HG03196 (cell line): ENCODE measurements at regions not wholly inside any gene's neighbourhood (a gene's known extent, or its start where the extent isn't known, plus 50 kb on each side); places are given as distances from the start of the nearest gene placed in this dataset.

ENCODE experiments used
- ATAC-seq: cut with Tn5 transposase; IDR thresholded peaks from one replicate; pipeline ENCODE4 v1.9.1; 2021; ENCODE audit not compliant: unreplicated experiment

GRCh38 chr3:170784406-170784805, 85.6 kb downstream of the RPL22L1 start:
- ATAC-seq: no peak

DNA sequence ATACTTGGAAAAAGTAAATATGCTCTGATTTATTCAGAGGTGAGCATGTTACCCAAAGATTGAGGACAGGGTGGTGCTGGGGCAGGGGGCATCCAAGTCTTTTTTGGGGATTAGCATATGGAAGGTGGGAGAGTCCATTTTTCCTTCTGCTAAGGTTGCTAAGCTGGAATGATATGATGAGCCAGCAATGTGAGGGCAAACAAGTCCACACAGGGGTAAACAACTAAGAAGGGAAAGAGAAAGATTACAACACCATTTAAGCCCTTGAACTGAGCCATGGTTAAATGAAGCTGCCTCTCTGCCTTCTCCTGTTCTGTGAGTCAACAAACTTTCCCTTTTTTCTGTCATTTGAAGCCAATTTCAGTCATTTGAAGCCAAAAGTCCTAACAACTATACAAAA, 89.0 kb downstream of the RPL22L1 start:
- ATAC-seq: no peak

DNA sequence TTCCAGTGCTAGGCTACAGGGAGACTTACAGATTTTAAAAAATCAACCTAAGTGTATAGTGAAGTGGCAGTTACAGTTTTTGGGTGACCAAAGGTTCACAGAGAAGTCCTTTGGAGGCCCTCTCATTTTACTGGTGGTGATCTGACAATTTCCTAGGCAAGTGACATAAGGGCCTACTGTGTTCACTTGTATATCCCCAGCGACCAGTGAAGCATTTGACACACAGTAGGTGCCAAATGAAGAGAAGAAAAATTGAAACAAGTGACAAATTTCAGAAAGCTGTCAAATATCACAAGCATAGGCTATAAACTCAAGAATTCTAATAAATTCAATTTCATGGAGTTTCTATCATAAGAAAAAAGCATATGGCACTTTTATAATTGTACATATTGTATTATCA, 89.5 kb downstream of the RPL22L1 start:
- no peak for ATAC-seq

GRCh38 chr3:170778240-170779217, 91.5 kb downstream of the RPL22L1 start:
- no peak for ATAC-seq

DNA sequence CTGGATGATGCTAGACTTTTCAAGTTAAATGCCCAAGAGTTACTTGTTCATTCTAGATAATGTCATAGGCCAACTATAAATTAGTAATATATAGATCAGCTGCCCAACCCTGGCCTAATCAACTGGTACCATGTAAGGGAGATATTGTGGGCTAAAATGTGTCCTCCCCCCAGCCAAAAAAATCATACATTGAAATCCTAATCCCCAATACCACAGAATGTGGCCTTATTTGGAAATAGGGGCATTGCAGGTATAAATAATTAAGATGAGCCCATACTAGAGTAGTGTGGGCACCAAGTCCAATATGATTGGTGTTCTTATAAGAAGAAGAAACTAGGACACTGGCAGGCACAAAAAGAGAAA, 92.5 kb downstream of the RPL22L1 start:
- ATAC-seq: no peak

DNA sequence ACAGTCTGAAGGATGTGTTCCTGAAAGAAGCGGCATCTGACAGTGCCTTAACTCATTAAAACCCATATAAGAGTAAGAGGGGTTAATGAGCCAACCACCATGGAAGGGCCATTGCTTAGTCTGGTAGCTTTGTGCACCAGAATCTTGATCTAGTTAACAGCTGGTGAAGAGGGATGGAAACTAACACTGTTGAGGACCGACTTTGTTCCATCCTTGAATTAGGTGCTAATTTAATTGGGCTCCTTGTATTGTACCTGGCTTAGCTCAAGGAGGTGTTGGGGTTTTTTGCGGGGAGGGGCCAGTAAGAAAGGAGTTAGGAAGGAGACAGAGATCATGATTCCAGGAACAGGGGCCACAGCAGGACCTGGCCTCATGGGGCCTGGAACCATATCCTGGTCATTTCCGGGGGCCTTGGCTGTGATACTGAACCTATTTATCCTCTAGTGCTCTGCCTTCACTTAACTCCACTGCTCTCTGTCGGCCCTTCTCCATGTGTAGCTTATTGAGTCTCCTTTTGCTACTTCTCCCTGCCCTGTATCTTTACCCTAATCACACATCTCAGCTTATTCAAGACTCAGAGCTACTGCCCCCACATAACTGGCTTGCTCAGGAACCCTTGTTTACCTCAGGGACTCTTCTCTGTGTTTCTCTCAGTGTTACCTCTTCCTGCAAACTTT, 93.0 kb downstream of the RPL22L1 start:
- ATAC-seq: no peak

DNA sequence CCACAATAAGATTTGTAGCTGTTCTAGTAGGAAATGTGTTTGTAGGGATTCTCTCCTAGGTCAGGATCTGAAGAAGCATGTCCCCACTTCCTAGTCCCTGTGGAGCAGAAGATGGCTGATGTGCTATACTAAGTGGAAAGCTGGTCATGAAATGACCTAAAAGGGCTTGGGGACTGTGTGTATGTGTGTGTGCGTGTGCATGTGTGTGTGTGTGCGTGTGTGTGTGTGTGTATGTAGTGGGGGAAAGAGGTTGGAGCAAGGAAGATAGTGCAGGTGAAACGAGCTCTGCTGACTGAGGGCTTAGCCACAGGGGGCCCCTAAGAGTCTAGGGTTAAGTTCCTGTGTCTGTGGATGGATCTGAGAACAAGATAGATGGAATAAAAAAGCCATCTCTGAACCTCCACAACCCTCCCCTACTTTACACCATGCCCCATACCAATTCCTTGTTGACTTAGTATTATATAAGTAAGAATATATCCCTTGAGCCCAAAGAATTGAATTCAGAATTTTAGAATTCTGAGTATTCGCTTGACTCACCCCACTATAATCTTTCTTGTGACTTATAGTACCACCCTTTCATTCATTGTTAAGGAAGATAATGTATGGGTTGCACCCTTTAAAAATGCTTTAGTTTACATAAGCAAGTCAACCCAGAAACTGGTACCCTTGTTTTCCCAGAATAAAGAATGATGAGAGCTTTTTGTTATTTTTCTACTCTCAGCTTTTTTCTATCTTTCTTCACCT, 96.1 kb downstream of the RPL22L1 start:
- ATAC-seq: no peak

GRCh38 chr3:170772175-170772574, 97.8 kb downstream of the RPL22L1 start:
- no peak for ATAC-seq

- no peak for ATAC-seq
Observed at GRCh38 chr3:170768334-170768801, 101.6 kb downstream of the RPL22L1 start.

DNA sequence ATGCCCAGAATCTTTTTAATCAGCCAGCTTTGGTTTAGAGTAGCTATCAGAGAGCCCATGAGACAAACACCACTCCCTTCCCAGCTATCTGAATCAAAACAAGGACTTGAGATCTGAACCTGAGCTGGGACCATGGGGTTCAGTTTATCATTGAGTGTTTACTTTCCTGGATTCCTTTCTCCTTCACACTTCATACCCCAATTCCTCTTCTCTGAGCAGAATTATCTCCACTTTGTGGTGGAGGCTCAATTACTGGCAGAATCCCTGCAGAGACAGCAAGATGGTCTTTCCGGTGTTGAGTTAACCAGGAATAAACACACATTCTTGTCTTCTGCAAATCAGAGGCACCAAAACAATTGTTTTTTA, 102.4 kb downstream of the RPL22L1 start:
- no peak for ATAC-seq

GRCh38 chr3:170766823-170767575, 103.0 kb downstream of the RPL22L1 start:
- no peak for ATAC-seq

- no peak for ATAC-seq
Observed at GRCh38 chr3:170766253-170766652, 103.7 kb downstream of the RPL22L1 start.

DNA sequence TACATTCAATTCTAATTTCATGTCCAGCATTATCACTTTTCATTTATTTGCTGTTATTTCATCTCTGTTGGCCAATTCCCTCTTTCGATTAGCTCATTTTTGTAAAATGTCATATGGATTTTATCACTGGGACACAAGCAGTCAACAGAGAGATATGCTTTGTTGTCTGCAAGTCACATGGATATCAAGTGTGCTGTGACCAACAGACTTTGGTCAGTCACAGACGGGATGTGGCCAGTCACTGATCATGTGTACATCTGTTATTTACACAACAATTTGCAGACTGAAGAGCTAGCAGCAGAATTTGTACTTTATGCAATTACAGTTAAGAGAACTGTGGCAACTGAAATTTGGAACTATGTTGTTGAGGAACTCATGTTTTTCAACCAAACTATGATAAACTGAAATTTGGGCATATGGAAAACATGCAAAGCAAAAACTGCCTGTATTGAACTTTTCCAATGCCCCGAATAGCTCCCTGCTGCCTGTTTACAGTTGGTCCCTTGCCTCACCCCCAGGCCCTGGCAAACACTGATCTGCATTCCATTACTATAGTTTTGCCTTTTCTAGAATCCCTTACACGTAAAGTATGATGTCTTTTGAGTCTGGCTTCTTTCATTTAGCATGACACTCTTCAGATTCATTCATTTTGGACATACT, 104.4 kb downstream of the RPL22L1 start:
- ATAC-seq: no peak

DNA sequence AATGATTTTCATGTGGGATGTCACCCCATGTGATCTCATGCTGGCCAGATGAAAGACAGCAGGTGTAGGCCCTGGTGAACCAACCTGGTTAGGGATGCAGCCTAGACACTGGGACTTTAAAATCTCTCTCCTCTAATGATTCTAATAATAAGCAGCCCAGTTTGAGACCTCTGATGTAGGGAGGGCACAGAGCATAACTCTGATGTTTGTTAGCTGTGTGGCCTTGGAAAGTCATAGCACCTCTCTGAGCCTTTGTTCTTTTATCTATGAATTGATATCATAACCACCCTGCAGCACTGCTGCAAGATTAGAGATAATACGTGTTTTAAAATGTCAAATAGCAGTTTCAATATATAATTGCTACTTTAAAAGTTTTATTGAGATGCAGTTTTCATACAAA, 106.0 kb downstream of the RPL22L1 start:
- no peak for ATAC-seq

DNA sequence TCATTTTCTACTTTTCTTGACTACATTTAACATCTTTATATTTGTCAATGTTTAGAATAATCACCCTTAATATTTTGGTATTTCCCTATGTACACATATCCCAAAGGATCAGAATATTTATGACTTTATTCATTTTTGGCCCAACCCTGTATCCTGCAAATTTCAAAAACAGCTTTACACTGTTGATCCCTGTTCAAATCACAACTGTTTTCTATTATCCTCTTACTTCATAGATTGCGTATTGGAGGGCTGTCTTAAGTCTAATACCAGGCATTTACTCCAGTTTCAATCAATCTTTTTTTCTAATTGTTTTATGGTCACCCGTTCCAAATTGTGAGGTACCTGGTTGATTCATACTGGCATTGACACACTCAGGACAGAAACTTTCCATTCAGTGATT, 107.9 kb downstream of the RPL22L1 start:
- ATAC-seq: no peak

DNA sequence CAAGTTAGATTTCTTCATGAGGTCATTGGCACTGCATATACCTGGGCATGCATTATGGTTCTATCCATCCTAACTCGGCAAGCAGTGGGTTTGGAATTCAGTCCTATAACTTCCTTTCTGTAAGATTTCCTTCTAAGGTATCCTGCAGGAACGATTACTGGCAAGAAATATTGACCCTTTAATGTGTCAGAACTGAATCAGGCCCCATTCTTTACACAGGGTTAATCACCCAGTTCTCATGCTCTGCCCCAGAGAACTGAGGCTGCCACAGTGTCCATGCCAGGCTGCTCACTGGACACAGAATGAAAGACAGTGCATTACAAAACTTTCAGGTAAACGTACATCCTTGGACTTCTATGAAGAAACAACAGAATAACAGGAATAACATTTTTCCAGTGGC, 108.9 kb downstream of the RPL22L1 start:
- no peak for ATAC-seq

GRCh38 chr3:170760174-170760526, 109.8 kb downstream of the RPL22L1 start:
- ATAC-seq: no peak

- no peak for ATAC-seq
Observed at GRCh38 chr3:170759511-170760173, 110.4 kb downstream of the RPL22L1 start.

- ATAC-seq: no peak
Observed at GRCh38 chr3:170757038-170757437, 113.0 kb downstream of the RPL22L1 start.

DNA sequence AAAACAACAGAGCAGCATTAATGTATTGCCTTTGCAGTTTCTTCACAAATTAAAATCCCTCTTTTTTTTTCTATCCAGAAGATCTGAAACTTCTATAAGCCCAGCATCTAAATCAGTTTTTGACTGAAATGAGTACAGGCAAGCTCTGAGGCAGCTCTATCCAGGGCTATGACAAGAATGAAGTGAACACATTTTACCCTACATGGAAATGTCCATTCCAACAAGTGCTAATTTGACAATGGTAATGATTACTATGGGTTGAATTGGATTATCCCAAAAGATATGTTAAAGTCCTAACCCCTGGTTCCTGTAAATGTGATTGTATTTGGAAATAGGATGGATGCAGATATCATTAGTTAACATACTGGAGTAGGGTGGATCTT, 115.7 kb downstream of the RPL22L1 start:
- no peak for ATAC-seq
